GM21576 (cell line): ENCODE measurements at regions not wholly inside any gene's neighbourhood (a gene's known extent, or its start where the extent isn't known, plus 50 kb on each side); places are given as distances from the start of the nearest gene placed in this dataset.

Experiments used
- ATAC-seq: cut with Tn5 transposase; IDR thresholded peaks from one replicate; pipeline ENCODE4 v1.9.1; 2021; ENCODE audit warnings: mild to moderate bottlenecking, moderate library complexity; ENCODE audit not compliant: unreplicated experiment

- no peak for ATAC-seq
These were observed 81.5 kb downstream of the NDUFS5 start for GRCh38 chr1:39107341-39108290.

DNA sequence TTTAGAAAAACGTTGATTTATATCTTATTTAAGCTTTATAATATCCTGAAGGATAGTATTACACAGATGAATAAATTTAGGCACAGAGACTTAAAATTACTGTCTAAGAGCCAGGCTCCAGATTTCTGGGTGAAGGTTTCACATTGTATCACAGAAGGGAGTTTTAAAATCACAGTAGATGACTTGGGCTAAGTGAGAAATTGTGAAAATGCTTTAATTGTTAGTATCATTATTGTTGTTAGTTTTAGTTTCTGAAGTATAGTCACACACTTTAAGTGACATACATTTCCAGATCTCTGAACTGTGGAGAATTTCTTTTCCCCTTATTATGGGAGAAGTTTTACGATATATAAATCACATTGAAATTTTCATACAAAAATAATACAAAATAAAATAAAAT lies 83.5 kb downstream of the NDUFS5 start:
- ATAC-seq: no peak

DNA sequence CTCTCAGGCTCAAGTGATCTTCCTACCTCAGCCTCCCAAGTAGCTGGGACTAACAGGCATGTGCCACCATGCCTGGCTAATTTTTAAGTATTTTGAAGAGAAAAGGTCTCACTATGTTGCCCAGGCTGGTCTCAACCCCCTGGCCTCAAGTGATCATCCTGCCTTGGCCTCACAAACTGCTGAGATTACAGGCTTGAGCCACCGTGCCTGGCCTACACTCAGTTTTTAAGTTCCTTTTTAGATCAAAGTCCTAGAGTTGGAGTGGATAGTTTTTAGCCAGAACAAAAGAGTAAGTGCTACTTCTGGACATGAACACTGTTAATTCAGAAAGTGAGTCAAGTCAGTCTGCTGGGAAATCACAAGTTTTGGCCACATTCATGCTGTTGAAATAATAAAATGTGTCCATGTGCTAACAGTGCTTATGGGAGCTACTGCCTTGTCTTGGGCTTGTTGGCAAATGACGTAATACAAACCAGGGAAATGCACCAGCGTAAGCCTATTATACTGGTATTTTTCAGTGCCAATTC lies 84.2 kb downstream of the NDUFS5 start:
- no peak for ATAC-seq

DNA sequence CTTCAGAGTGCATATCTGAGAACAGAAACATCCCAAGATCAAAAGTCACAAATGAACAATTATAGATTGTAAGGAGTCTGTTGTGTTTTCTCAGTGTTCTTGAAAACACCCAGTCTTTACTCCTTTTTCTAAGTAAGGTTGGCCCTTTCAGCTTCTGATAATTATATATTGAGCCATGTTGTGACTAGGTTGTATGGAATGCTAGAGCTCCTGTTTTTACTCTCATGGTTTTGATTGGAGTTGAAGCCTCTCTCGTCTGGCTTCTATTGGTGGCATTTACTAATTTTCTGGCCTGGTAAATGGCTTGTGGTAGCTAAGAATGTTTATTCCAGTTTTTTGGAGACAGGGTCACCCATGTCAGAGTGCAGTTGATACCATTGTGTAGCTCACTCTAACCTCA lies 84.7 kb downstream of the NDUFS5 start:
- no peak for ATAC-seq

DNA sequence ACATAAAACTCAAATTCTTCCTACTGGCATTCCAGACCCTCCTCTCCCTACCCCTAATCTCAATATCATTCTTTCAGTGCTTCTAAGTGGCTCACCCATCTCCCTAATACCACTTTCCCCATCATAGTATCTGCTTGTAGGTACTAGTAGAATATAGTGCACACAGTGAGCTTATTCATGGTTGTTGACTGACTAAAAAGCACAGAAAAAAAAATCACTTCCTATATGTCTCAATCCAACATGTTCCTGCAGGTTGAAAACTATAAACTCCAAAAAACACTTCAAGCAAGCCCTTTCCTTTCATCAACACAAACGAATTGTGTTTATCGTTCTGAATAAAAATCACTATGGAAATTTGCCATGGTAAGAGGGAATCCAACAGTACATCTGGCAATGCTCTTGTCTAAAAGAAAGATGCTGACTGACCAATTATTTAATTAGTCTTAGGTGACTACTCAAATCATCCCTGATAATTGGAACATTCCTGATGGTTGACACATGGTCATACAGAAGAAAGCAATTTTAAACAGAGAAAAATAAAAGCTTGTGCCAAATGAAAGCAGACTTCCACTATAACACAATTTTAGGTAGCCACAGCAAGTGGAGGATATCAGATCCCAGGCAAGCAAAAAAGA lies 87.1 kb downstream of the NDUFS5 start:
- ATAC-seq: no peak

GRCh38 chr1:39115271-39116110 lies 89.0 kb upstream of the MACF1 start:
- no peak for ATAC-seq

DNA sequence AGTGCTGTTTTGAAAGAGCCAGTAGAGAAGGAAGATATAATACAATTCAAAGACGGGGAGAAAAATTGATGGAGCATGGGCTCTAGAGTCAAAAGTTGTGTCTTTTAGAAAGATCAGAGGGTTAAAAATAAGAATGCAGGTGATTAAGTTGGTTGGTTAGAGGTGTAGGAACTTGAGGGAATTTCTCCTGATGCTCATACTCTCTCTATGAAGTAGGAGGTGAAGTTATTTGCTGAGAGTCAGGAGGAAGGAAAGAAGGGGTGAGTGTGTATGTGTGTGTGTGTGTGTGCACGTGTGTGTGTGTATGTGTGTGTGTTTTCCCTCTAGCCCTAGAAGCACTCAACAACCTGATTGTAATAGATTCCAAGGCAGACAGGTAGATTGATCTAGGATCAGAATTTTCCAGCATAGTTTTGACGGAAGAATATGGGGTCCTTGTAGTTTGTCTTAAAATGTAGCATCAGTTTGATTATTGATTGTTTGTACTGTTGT lies 88.3 kb upstream of the MACF1 start:
- ATAC-seq: no peak

DNA sequence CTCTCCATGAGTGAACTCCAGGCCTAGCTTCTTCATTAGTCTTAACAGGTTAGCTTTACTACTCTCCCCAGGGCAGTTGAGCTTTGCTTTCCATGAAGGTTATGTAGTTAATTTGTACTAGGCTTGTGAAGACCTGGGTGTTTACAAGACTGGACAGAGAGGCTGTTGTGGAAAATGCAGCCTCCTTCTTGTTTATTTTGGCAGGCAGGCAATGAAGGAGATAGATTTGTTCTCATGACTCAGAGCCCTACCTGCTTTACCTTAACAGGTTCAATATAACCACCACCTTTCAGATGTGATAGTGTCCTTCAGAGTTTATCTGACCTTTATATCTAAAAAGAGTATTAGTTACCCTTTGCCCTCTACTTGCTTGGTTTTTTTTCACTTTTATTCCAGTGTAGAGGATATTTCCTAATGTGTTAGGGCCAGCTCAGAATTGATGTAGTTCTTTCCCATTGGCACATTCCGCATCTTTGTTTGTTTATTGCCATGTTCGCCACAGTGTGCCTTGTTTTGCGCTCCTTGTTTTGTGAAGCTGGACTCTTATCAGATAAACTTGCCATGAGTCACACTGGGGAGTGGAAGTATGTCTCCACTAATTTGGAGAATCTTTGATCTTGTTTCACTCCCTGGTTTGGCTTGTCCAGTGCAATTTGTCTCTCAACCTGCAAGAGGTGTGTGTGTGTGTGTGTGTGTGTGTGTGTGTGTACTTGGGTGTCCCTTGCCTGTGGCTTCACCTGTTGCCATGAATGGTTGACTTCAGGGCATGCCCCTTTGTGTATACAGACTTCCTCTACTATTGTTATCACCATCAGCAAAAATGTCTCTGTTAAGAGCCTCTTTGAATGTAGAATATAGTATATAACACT lies 87.4 kb upstream of the MACF1 start:
- no peak for ATAC-seq

DNA sequence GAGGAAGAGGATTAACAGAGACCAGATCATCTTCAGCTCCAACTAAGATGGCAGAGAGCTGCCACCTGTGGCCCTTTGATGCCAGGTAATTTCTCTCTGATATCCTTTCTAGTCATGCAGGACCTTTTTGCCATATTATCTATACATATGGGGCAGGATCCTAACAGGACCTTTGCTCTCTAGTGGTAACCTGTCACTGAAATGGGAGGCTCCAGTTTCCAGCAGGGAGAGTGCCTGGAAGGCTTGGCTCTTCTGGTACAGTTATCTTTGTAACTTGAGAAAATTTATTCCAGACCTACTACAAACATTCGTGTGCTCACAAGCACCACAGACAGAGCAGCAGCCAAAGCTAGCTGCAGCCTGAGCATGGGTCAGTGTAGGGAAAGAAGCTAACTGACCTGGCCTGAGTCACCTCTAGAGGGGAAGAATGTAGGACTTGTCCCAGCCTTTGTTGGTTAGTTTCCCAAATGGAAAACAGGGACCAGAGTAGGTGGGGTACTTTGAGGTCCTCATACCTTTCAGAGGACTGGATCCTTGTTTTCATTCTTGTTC lies 86.5 kb upstream of the MACF1 start:
- ATAC-seq: no peak

- no peak for ATAC-seq
These were observed 82.4 kb upstream of the MACF1 start for GRCh38 chr1:39122056-39122455.

GRCh38 chr1:39124282-39124681 lies 80.2 kb upstream of the MACF1 start:
- no peak for ATAC-seq

- no peak for ATAC-seq
These were observed 77.0 kb upstream of the MACF1 start for GRCh38 chr1:39127513-39127912.

- ATAC-seq: no peak
These were observed 76.4 kb upstream of the MACF1 start for GRCh38 chr1:39128126-39128525.

- ATAC-seq: no peak
These were observed 75.5 kb upstream of the MACF1 start for GRCh38 chr1:39128959-39129358.

DNA sequence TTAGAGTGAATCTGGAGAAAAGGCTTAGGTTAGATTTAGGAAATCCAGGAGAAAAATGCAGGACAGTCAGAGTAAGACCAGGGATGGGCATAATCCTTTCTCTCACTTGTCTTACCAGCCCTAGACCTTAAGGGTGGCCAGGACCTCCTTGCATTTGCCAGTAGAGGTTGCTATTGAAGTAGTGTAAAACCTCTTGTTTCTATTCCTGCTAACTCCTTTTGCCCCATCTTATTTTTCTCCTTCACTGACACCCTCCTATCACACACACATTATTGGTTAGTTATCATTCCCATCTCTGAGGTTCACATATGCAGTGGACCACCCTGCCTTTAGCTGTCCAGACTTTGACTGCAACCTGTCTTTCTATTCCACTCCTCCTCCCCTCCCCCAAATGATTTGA lies 75.0 kb upstream of the MACF1 start:
- ATAC-seq: no peak

DNA sequence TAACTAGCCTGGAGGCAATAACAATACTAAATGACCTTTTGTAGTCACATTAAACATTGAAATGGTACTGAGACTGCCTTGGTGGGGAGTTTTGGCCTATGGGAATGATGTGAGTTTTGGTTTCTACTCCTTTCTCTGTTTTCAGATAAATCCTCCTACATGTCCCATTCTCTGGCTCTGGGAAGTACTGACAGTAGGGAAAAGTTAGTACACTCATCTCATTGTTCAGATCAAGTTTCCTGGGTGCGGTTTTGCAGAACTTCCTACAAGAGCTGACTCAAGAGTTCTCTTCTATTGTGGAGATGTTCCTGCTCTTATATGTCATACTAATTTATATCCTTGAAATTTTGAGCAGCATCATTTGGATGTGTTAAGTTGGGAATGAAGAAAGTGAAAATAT lies 74.2 kb upstream of the MACF1 start:
- no peak for ATAC-seq

GRCh38 chr1:39131940-39132339 lies 72.6 kb upstream of the MACF1 start:
- ATAC-seq: no peak

DNA sequence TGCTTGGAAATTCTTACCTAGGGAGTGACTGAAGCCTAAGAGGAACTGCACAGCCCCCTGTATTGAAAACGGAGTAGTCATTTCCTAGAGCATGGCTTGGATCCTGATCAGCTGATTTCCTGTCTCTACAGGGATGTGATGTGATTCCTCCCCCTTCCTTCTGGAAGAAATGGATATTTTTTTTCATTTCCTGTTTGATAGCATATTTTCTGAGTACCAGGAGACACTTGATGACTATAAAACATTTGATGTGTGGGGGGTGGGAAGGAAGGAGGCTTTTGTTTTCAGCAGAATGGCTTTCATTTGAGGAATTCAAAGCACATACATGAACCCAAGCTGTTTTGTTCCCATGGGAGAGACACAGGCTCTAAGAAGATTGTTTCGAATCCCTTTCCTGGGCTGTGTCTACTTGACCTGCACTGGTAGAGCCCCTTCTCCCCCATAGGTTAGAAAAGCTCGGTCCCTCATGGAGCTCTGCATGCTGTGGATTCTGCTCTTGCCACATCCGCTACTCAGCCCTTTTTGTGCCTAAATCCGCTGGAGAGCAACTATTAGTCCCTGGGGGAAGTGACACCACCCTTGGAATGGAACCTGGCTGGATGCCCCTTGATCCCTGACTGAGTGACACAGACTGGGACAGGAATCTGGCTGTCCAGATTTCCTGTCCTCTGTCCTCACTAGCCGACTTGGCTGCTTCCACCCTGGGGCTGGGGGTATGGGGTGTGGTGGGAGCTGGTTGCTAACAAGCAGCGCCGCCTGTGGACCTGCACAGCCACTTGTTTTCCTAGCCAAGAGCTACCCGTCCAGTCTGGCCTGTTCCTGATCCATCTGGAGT lies 71.8 kb upstream of the MACF1 start:
- no peak for ATAC-seq

DNA sequence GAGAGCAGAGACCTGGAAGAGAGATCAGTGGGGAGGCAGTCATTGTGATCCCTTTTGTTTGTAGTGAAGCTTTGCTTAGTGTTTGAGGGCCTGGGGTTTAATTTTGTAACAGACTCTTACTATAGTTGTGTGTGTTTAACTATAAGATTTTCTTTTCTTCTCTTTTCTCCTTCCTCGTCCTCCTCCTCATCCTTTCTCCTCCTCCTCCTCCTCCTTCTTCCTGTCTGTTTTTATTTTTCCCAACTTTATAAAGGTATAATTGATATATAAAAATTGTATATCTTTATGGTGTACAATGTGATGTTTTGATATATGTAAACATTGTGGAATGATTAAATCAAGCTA lies 71.2 kb upstream of the MACF1 start:
- no peak for ATAC-seq
